ENCODE measurements at regions not wholly inside any gene's neighbourhood (a gene's known extent, or its start where the extent isn't known, plus 50 kb on each side); places are given as distances from the start of the nearest gene placed in this dataset.

DNA sequence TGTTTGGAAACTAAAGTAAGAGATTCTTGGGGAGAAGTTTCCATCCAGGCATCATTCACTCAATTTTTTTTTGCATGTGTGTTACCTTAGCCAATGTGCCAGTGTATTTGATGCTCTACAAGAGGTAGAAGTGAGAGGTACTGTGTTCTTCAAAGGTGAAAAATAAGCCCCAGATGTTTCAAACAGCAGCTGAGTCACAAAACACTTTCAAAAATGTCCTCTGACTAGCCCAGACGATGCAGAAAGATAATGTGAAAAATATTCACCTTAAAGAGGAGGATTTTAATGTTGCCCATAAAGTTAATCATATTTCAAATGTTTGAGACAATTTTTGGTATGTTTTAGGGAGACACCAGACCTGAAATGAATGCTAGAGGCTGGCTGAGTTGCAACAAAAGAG is 107.7 kb upstream of the RASGRP1 start:
- TF ChIP-seq EZH2 (IDR thresholded peaks at IDR 0.05; ENCODE audit: insufficient read depth, poor library complexity, severe bottlenecking), result no peak
- TF ChIP-seq EZH2phosphoT487 (IDR thresholded peaks at IDR 0.05; ENCODE audit: insufficient read depth, low read depth), result no peak
